Right atrium auricular region (tissue), 2 donors: ENCODE measurements at regions not wholly inside any gene's neighbourhood (a gene's known extent, or its start where the extent isn't known, plus 50 kb on each side); places are given as distances from the start of the nearest gene placed in this dataset.
"Not testable (repeated sequence)": the region's sequence is repeated elsewhere in the genome, so short reads cannot be mapped to it uniquely, and the experiment has no call there.

Experiments
- DNase-seq: peaks from one replicate; pipeline ENCODE4 v3.0.0-alpha.2; 2019; ENCODE audit warnings: low spot score
- H3K27ac ChIP-seq, 2 donors: fragments of 200-600 bp; sonication (generic); 1 replicate in 1 of 2; 2 replicates in 1 of 2; pipeline ENCODE4 v1.5.1; 2016 to 2019
- H3K27me3 ChIP-seq, 2 donors: fragments of 200-600 bp; sonication (generic); one replicate each; pipeline versions ENCODE4 v1.5.1 to v1.6.0; 2017 to 2019
- H3K36me3 ChIP-seq: fragments of 200-600 bp; sonication (generic); one replicate; pipeline ENCODE4 v1.5.1; 2016
- H3K4me1 ChIP-seq, 2 donors: fragments of 200-600 bp; sonication (generic); one replicate each; pipeline versions ENCODE4 v1.5.1 to v1.6.0; 2017 to 2019
- H3K4me3 ChIP-seq, 2 donors: fragments of 200-600 bp; sonication (generic); 1 replicate in 1 of 2; 2 replicates in 1 of 2; pipeline ENCODE4 v1.5.1; 2017 to 2019; ENCODE audit warnings: mild to moderate bottlenecking in 1 of 2, moderate library complexity in 1 of 2
- H3K9me3 ChIP-seq, 2 donors: fragments of 200-600 bp; sonication (generic); one replicate each; pipeline ENCODE4 v1.5.1; 2019
- TF ChIP-seq, protein P1 (sequence below), 2 donors: fragments of 200-600 bp; sonication (generic); IDR thresholded peaks; one replicate each; pipeline ENCODE4 v1.5.1; 2019; ENCODE audit warnings: antibody characterized with exemption in 2 of 2

DNA sequence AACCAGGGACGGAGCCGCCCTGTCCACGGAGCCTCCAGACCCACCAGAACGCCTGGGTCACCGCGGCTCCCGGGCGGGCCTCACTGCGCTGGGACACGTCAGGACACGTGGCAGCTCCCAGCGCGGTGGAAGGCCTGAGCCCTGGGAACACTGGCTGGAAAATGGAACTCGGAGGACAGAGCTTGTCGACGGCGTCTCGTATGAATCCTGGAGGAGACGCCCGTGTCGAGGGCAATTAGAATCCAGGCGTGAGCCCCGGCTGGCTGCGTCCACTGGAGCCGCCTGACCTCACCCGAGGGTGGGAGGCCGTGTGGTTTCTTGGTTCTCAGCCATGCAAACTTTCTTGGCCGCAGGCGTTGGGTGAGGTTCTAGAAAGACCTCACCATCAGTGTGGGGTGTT is 173.9 kb downstream of the LAT start:
- Histone ChIP-seq H3K36me3 (no peaks in the 10 kb centered on the region), H3K4me1 (peaks cover 0 to 44% of the 10 kb centered on the region in 2 donors), H3K4me3 (no peak overlapping the region), H3K9me3 (no peaks in the 10 kb centered on the region), H3K27me3 (no peaks in the 10 kb centered on the region), H3K27ac (peak overlapping the region; percentile 75 to 87)
- TF ChIP-seq, protein P1, sequence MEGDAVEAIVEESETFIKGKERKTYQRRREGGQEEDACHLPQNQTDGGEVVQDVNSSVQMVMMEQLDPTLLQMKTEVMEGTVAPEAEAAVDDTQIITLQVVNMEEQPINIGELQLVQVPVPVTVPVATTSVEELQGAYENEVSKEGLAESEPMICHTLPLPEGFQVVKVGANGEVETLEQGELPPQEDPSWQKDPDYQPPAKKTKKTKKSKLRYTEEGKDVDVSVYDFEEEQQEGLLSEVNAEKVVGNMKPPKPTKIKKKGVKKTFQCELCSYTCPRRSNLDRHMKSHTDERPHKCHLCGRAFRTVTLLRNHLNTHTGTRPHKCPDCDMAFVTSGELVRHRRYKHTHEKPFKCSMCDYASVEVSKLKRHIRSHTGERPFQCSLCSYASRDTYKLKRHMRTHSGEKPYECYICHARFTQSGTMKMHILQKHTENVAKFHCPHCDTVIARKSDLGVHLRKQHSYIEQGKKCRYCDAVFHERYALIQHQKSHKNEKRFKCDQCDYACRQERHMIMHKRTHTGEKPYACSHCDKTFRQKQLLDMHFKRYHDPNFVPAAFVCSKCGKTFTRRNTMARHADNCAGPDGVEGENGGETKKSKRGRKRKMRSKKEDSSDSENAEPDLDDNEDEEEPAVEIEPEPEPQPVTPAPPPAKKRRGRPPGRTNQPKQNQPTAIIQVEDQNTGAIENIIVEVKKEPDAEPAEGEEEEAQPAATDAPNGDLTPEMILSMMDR (IDR thresholded peaks at IDR 0.05), result no peak
- DNase-seq, result no peak

DNA sequence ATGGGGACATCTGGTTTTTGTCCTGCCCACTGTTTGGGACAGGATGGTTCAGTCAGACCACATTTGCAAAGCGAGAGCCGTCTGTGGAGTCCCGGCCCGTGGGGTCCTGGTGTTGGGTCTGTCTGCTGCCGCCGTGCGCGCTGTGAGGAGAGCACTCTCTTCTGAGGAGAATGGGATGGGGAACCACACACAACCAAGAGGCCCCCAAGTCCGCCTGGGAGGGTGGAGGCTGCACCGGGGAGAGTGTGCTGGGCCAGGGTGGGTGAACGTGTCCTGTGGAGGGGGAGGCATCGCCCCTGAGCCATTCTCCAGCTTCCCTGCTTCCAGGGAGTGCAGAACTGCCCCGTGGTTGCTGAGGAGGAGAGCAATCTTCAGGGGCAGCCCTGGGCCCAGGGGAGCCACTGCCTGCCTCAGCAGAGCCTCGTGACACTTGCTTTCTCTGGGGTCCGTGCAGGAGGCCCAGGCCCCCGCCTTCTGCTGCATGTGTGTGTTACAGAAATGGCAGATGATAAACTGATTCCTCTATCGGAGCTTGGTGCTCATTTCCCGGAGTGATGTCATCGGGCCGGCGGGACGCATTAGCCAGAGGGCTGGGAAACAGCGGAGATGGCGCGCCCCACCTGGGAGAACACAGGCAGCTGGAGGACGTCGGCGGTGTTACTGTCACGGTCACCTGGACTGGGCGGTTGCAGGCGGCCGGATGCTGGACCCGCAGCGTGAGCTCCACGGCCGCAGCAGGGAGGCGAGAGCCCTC is 173.4 kb downstream of the LAT start:
- Histone ChIP-seq H3K27ac (peak overlapping the region; percentile 75 to 87), H3K4me1 (peaks cover 0 to 49% of the 10 kb centered on the region in 2 donors)
- not testable (repeated sequence) for H3K36me3 ChIP-seq, DNase-seq, H3K4me3 ChIP-seq, H3K27me3 ChIP-seq, H3K9me3 ChIP-seq

DNA sequence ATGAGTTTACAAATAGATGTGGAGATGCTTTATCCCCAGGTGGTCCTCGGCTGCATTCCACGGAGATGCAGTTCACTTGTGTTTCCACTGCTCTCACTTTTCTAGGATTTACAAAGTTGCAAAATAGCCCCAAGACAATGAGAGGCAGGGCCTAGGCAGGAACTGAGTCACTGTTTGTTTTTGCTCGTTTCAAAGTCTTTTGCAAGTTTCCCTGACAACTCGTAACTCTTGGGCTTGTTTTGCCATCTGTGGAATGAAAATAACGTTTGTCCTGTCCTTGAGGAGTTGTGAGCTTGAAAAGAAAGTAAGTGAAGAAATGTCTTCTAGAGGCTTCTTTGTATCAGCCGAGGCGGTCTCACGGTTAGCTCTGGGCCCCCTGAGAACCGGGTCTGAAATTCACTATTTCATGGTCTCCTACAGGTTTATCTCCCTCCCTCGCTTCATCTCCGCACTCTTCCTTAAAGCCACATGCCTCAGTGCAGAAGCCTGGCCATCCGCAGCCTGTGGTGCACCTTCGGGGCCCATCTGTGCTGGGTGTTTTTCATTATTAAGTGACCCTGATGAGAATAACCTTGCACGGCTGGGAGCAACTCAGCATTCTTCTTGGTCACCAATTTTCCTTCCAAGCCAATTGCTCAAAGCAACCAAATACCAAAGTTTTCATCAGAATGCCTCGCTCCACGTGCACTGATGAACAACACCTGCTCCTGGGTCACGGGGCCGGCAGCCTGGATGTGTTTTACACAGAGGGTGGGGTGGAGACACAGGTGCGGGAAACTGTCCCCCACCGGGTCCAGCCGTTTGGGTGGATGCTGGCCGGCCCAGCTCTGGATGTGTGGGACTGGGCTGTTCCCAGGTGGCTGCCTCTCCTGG is 172.4 kb downstream of the LAT start:
- not testable (repeated sequence) for H3K4me3 ChIP-seq, H3K27me3 ChIP-seq, H3K36me3 ChIP-seq, H3K9me3 ChIP-seq
- Histone ChIP-seq H3K4me1 (peaks cover 0 to 49% of the 10 kb centered on the region in 2 donors), H3K27ac (peak overlapping the region; percentile 75 to 87)
- peak; percentile 91 for DNase-seq

DNA sequence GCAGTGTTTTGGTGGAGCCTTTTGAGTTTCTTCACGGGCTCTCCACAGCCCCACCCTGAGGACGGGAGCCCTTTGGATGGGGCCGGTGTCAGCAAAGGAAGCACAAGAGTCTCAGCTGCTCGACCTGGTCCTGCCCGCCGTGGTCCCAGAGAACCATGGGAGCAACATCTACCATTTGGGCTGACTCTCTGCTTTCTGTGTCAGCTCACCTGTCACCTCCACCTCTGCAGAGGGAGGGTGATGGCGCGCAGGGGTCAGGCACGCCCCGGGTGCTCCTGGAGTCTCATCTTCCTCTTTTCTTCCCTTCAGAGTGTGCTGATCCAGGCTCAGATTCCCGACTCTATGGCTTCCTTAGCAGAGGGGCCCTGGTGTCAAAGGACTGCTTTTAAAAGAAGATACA is 171.7 kb downstream of the LAT start:
- no peak for DNase-seq

DNA sequence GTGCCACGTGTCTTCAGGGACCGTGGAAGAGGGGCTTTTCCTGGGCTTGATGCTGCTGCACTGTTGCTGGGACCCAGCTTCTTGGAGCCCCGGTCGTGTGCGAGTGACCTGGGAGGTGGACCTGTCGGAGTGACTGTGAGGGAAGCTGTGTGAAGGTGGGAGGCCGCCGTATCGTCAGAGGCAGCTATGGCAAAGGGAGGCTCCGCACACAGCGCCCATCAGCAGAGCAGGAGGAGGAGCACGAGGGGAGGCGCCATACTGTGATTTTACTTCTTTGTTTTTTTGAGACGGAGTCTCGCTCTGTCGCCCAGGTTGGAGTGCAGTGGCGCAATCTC is 171.0 kb downstream of the LAT start:
- H3K27ac ChIP-seq, result peak overlapping the region; percentile 75 to 87

More for the DNA sequence above, 171.7 kb downstream of the LAT start:
- H3K27me3 ChIP-seq, result no peaks in the 10 kb centered on the region
- H3K4me1 ChIP-seq, result peaks cover 0 to 49% of the 10 kb centered on the region in 2 donors
- peak overlapping the region; percentile 75 to 87 for H3K27ac ChIP-seq
- no peaks in the 10 kb centered on the region for H3K36me3 ChIP-seq
- TF ChIP-seq, protein P1 (IDR thresholded peaks at IDR 0.05), result no peak
- no peak overlapping the region for H3K4me3 ChIP-seq
- H3K9me3 ChIP-seq, result no peaks in the 10 kb centered on the region

DNA sequence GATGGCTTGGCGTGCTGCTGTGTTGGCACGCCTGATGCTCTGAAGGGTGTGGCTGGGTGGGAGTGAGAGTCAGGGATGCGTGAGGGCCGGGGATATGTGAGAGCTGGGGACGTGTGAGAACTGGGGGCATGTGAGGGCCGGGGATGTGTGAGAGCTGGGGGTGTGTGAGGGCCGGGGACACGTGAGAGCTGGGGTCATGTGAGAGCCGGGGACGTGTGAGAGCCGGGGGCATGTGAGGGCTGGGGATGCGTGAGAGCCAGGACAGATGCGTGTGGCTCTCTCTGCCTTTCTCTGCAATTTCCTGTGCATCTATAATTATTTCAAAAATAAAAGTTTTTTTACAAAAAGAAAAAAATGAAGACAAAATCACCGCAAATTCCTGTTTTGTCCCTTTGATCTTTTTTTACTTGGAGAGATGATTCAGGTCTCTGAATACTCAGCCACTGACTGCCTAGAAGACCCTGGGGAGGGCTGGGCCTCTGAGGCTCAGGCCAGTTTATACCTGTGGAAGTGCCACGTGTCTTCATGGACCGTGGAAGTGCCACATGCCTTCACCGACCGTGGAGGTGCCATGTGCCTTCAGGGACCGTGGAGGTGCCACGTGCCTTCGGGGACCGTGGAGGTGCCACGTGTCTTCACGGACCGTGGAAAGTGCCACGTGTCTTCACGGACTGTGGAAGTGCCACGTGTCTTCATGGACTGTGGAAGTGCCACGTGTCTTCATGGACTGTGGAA is 170.4 kb downstream of the LAT start:
- not testable (repeated sequence) for DNase-seq, H3K36me3 ChIP-seq, H3K4me3 ChIP-seq, H3K9me3 ChIP-seq, H3K27me3 ChIP-seq
- Histone ChIP-seq H3K27ac (peak overlapping the region; percentile 75 to 87), H3K4me1 (peaks cover 0 to 49% of the 10 kb centered on the region in 2 donors)

More for the DNA sequence above, 171.0 kb downstream of the LAT start:
- H3K4me3 ChIP-seq, H3K9me3 ChIP-seq, DNase-seq, H3K27me3 ChIP-seq, H3K36me3 ChIP-seq: not testable (repeated sequence)
- H3K4me1 ChIP-seq, result peaks cover 0 to 49% of the 10 kb centered on the region in 2 donors

DNA sequence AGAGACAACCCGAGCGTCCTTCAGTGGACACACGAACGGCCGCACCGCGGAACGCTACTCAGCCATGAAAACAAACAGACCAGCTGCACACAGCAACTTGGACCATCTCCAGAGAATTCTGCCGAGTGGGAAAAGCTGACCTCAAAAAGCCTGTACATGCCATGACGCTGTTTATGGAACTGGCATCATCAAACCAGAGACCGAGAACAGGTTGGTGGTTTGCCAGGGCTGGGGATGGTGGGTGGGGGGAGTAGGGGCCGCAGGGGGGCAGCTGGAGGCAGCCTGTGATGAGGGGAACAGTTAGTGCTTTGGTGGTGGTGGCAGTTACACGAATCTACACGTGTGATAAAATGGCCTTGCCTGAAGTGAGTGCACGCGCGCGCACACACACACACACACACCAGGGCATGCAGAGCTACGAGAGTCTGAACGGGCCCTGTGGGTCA is 169.8 kb downstream of the LAT start:
- H3K9me3 ChIP-seq, result no peaks in the 10 kb centered on the region
- H3K36me3 ChIP-seq, result no peaks in the 10 kb centered on the region
- TF ChIP-seq, protein P1 (IDR thresholded peaks at IDR 0.05), result no peak
- H3K27me3 ChIP-seq, result no peaks in the 10 kb centered on the region
- no peak overlapping the region for H3K4me3 ChIP-seq
- peak overlapping the region; percentile 75 to 87 for H3K27ac ChIP-seq
- DNase-seq, result no peak
- peaks cover 0 to 49% of the 10 kb centered on the region in 2 donors for H3K4me1 ChIP-seq
